ENCODE measurements at regions not wholly inside any gene's neighbourhood (a gene's known extent, or its start where the extent isn't known, plus 50 kb on each side); places are given as distances from the start of the nearest gene placed in this dataset.

GRCh38 chr20:52552181-52552872, 360.7 kb upstream of the ZFP64 start:
- DNase-seq: no peak

- no peak for DNase-seq
Observed at GRCh38 chr20:52542131-52542530, 350.6 kb upstream of the ZFP64 start.

GRCh38 chr20:52540509-52540908, 348.9 kb upstream of the ZFP64 start:
- DNase-seq: no peak

GRCh38 chr20:52539891-52540290, 348.3 kb upstream of the ZFP64 start:
- no peak for DNase-seq

- DNase-seq: no peak
Observed at GRCh38 chr20:52536841-52537400, 345.3 kb upstream of the ZFP64 start.

GRCh38 chr20:52536040-52536439, 344.5 kb upstream of the ZFP64 start:
- no peak for DNase-seq

- DNase-seq: no peak
Observed at GRCh38 chr20:52534616-52535015, 343.0 kb upstream of the ZFP64 start.

GRCh38 chr20:52533401-52533800, 341.8 kb upstream of the ZFP64 start:
- DNase-seq: no peak

- DNase-seq: no peak
Observed at GRCh38 chr20:52532674-52533073, 341.1 kb upstream of the ZFP64 start.

- no peak for DNase-seq
Observed at GRCh38 chr20:52530571-52530970, 339.0 kb upstream of the ZFP64 start.

GRCh38 chr20:52529826-52530225, 338.2 kb upstream of the ZFP64 start:
- no peak for DNase-seq

GRCh38 chr20:52524861-52525260, 333.3 kb upstream of the ZFP64 start:
- DNase-seq: no peak

- DNase-seq: no peak
Observed at GRCh38 chr20:52518735-52519134, 327.2 kb upstream of the ZFP64 start.

GRCh38 chr20:52515877-52516276, 324.3 kb upstream of the ZFP64 start:
- DNase-seq: no peak

GRCh38 chr20:52500157-52500556, 308.6 kb upstream of the ZFP64 start:
- no peak for DNase-seq

- DNase-seq: no peak
Observed at GRCh38 chr20:52497731-52498130, 306.2 kb upstream of the ZFP64 start.

- DNase-seq: no peak
Observed at GRCh38 chr20:52496191-52496590, 304.6 kb upstream of the ZFP64 start.

- DNase-seq: peak; percentile 76
Observed at GRCh38 chr20:52494244-52494643, 302.7 kb upstream of the ZFP64 start.

GRCh38 chr20:52493171-52493721, 301.7 kb upstream of the ZFP64 start:
- DNase-seq: peak; percentile 30

GRCh38 chr20:52490711-52491430, 299.3 kb upstream of the ZFP64 start:
- DNase-seq: no peak

GRCh38 chr20:52484438-52484837, 292.9 kb upstream of the ZFP64 start:
- DNase-seq: no peak

GRCh38 chr20:52483382-52483781, 291.8 kb upstream of the ZFP64 start:
- DNase-seq: no peak

GRCh38 chr20:52482044-52482443, 290.5 kb upstream of the ZFP64 start:
- DNase-seq: no peak

- DNase-seq: no peak
Observed at GRCh38 chr20:52481443-52481842, 289.9 kb upstream of the ZFP64 start.

Measured in activated naive CD4-positive, alpha-beta T cell treated with anti-CD3 and anti-CD28 coated beads, Interleukin-2, amount 50 U/mL, for 16 hours (primary cell).